ENCODE measurements at regions not wholly inside any gene's neighbourhood (a gene's known extent, or its start where the extent isn't known, plus 50 kb on each side); places are given as distances from the start of the nearest gene placed in this dataset.
A peak's percentile ranks its signal among the peaks of the same experiment; 100 is the strongest.

GRCh38 chr16:7025616-7026190 lies 306.9 kb upstream of the RBFOX1 start:
- Mint-ChIP-seq H3K36me3 (ENCODE audit: low read depth) (no peaks in the 10 kb centered on the region), H3K27me3 (ENCODE audit: insufficient read depth) (no peaks in the 10 kb centered on the region), H3K4me1 (ENCODE audit: low read depth) (no peaks in the 10 kb centered on the region), H3K4me3 (no peak overlapping the region), H3K27ac (no peak overlapping the region), H3K9me3 (peaks cover 29% of the 10 kb centered on the region)
- TF ChIP-seq CTCF (IDR thresholded peaks at IDR 0.05): peak; percentile 70
- DNase-seq: no peak

GRCh38 chr16:7021653-7022275 lies 310.9 kb upstream of the RBFOX1 start:
- Mint-ChIP-seq H3K27me3 (ENCODE audit: insufficient read depth) (no peaks in the 10 kb centered on the region; the same call in none of the 2 replicates), H3K4me3 (no peak overlapping the region), H3K36me3 (ENCODE audit: low read depth) (no peaks in the 10 kb centered on the region), H3K27ac (no peak overlapping the region), H3K9me3 (peaks cover 45% of the 10 kb centered on the region), H3K4me1 (ENCODE audit: low read depth) (no peaks in the 10 kb centered on the region)
- no peak for DNase-seq
- TF ChIP-seq CTCF (IDR thresholded peaks at IDR 0.05): no peak

GRCh38 chr16:7017006-7017662 lies 315.5 kb upstream of the RBFOX1 start:
- Mint-ChIP-seq H3K4me1 (ENCODE audit: low read depth) (no peaks in the 10 kb centered on the region), H3K9me3 (peaks cover 30% of the 10 kb centered on the region), H3K4me3 (no peak overlapping the region), H3K27me3 (ENCODE audit: insufficient read depth) (no peaks in the 10 kb centered on the region; the same call in none of the 2 replicates), H3K36me3 (ENCODE audit: low read depth) (no peaks in the 10 kb centered on the region), H3K27ac (no peak overlapping the region)
- TF ChIP-seq CTCF (IDR thresholded peaks at IDR 0.05): no peak
- DNase-seq: no peak

- peaks cover 8% of the 10 kb centered on the region for H3K36me3 Mint-ChIP-seq (ENCODE audit: low read depth)
- TF ChIP-seq CTCF (IDR thresholded peaks at IDR 0.05): no peak
- peaks cover 42% of the 10 kb centered on the region for H3K9me3 Mint-ChIP-seq
- H3K4me3 Mint-ChIP-seq: no peak overlapping the region
- H3K27me3 Mint-ChIP-seq (ENCODE audit: insufficient read depth): no peaks in the 10 kb centered on the region; the same call in none of the 2 replicates
- H3K27ac Mint-ChIP-seq: no peak overlapping the region
- H3K4me1 Mint-ChIP-seq (ENCODE audit: low read depth): no peaks in the 10 kb centered on the region
- no peak for DNase-seq
These were observed 317.9 kb upstream of the RBFOX1 start for GRCh38 chr16:7014756-7015155.

- Mint-ChIP-seq H3K4me3 (no peak overlapping the region), H3K9me3 (peaks cover 44% of the 10 kb centered on the region), H3K36me3 (ENCODE audit: low read depth) (peaks cover 8% of the 10 kb centered on the region), H3K4me1 (ENCODE audit: low read depth) (no peaks in the 10 kb centered on the region), H3K27ac (no peak overlapping the region), H3K27me3 (ENCODE audit: insufficient read depth) (no peaks in the 10 kb centered on the region; the same call in 1 of the 2 replicates)
- no peak for DNase-seq
- no peak for TF ChIP-seq CTCF (IDR thresholded peaks at IDR 0.05)
These were observed 318.7 kb upstream of the RBFOX1 start for GRCh38 chr16:7013990-7014389.
